SU-DHL-6 (cell line): ENCODE measurements at regions not wholly inside any gene's neighbourhood (a gene's known extent, or its start where the extent isn't known, plus 50 kb on each side); places are given as distances from the start of the nearest gene placed in this dataset.

Experiments
- CTCF ChIP-seq: fragments of 200-600 bp; sonication (generic); IDR thresholded peaks from one replicate; pipeline ENCODE4 v1.5.1; 2017; ENCODE audit warnings: antibody characterized with exemption, mild to moderate bottlenecking, low read length, moderate library complexity; ENCODE audit not compliant: insufficient read depth, poor library complexity, severe bottlenecking
- EZH2phosphoT487 ChIP-seq: fragments of 200-600 bp; sonication (generic), shearing (Covaris generic); conservative IDR thresholded peaks from 2 replicates; pipeline ENCODE4 v1.6.1; 2018; ENCODE audit warnings: mild to moderate bottlenecking, antibody characterized with exemption, low read length, moderate library complexity, mixed read lengths

DNA sequence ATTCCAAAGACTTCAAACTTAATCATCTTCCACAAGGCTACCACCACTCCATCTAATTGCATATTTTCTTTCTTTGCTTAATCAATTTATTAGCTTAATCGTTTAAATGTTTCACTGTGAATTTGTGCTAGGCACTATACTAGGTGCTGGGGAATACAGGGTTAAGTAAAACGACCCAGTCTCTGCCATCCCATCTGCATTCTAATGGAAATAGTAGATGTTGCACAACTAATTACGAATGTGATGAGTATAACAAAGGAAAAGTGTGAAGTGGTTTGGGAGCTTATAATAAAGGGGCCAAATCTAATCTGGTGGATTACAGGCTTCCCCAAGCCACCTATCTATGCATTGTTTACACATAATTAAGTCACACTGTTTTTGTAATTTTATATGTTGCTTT, 147.1 kb downstream of the FAM181B start:
- TF ChIP-seq CTCF (no peak), EZH2phosphoT487 (no peak)
